Natural killer cell treated with Interleukin-12 subunit alpha and Interleukin-12 subunit beta and Interleukin-15 and Interleukin-18, amount 100 ng/mL, for 72 hours (primary cell): ENCODE measurements at regions not wholly inside any gene's neighbourhood (a gene's known extent, or its start where the extent isn't known, plus 50 kb on each side); places are given as distances from the start of the nearest gene placed in this dataset.
"Not testable (repeated sequence)": the region's sequence is repeated elsewhere in the genome, so short reads cannot be mapped to it uniquely, and the experiment has no call there.

ENCODE experiments used
- ATAC-seq, 2 donors: fragments of 150-1000 bp; cut with Tn5 transposase in 1 of 2; sonication (Bioruptor Pico), chemical (Tn5 transposase) in 1 of 2; 2 replicates each; pipeline ENCODE4 v1.10.0; 2021
- DNase-seq: peaks from one replicate; pipeline ENCODE4 v3.0.0; 2022; ENCODE audit warnings: low spot score
- H3K27ac Mint-ChIP-seq, 2 donors: 1 replicate in 1 of 2; 2 replicates in 1 of 2; pipeline ENCODE4 v1.8.0; 2022; ENCODE audit warnings: mixed read lengths in 2 of 2, mild to moderate bottlenecking in 1 of 2, moderate library complexity in 1 of 2
- H3K27me3 Mint-ChIP-seq, 2 donors: 1 replicate in 1 of 2; 2 replicates in 1 of 2; pipeline ENCODE4 v1.8.0; 2022; ENCODE audit warnings: mixed read lengths in 2 of 2
- H3K36me3 Mint-ChIP-seq: one replicate; pipeline ENCODE4 v1.8.0; 2022; ENCODE audit warnings: mixed read lengths
- H3K4me1 Mint-ChIP-seq, 2 donors: 1 replicate in 1 of 2; 2 replicates in 1 of 2; pipeline ENCODE4 v1.8.0; 2022; ENCODE audit warnings: low read depth in 2 of 2, mixed read lengths in 2 of 2, mild to moderate bottlenecking in 1 of 2
- H3K4me3 Mint-ChIP-seq: one replicate; pipeline ENCODE4 v1.8.0; 2022; ENCODE audit warnings: mixed read lengths
- H3K9me3 Mint-ChIP-seq: 2 replicates; pipeline ENCODE4 v1.8.0; 2022; ENCODE audit warnings: mixed read lengths

GRCh38 chr18:62652057-62652629, 63.2 kb upstream of the PHLPP1 start:
- H3K36me3 Mint-ChIP-seq, H3K4me1 Mint-ChIP-seq, H3K27me3 Mint-ChIP-seq, DNase-seq, H3K4me3 Mint-ChIP-seq, H3K9me3 Mint-ChIP-seq, H3K27ac Mint-ChIP-seq, ATAC-seq: not testable (repeated sequence)

DNA sequence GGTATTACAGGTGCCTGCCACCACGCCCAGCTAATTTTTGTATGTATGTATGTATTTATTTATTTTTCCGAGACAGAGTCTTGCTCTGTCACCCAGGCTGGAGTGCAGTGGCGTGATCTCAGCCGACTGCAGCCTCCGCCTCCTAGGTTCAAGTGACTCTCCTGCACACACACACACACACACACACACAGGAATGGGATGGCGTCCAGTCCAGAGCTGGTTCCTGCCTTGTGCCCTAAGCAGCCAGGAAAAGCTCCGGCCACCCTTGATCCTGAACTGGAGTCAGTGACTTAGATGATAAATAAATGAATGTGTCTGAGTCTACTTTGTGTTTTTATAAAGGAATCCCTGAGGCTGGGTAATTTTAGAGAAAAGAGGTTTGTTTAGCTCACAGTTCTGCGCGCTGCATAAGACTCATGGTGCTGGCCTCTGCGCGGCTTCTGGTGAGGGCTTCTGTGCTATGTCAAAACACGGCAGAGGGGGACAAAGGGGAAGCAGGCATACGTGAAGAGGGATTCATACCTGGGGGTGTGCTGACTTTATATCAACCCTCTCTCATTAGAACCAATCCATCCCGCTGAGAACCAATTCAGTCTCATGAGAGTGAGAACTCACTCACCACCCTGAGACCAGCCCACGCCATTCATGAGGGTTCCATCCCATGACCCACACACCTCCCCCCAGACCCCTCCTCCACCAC, 59.7 kb upstream of the PHLPP1 start:
- DNase-seq (no peak), ATAC-seq (no peak)
- H3K36me3 Mint-ChIP-seq, result no peaks in the 10 kb centered on the region
- peaks cover 8 to 10% of the 10 kb centered on the region in 2 donors for H3K27me3 Mint-ChIP-seq
- no peak overlapping the region for H3K4me3 Mint-ChIP-seq
- H3K9me3 Mint-ChIP-seq, result no peaks in the 10 kb centered on the region
- no peak overlapping the region for H3K27ac Mint-ChIP-seq
- no peaks in the 10 kb centered on the region for H3K4me1 Mint-ChIP-seq

- DNase-seq (no peak), ATAC-seq (no peak)
- Mint-ChIP-seq H3K27ac (no peak overlapping the region), H3K4me3 (no peak overlapping the region), H3K9me3 (no peaks in the 10 kb centered on the region), H3K27me3 (peaks cover 0 to 4% of the 10 kb centered on the region in 2 donors), H3K4me1 (no peaks in the 10 kb centered on the region), H3K36me3 (no peaks in the 10 kb centered on the region)
Observed at GRCh38 chr18:62658028-62658427, 57.3 kb upstream of the PHLPP1 start.

GRCh38 chr18:62659698-62660097, 55.6 kb upstream of the PHLPP1 start:
- H3K9me3 Mint-ChIP-seq, result no peaks in the 10 kb centered on the region
- peaks cover 0 to 4% of the 10 kb centered on the region in 2 donors for H3K27me3 Mint-ChIP-seq
- H3K4me3 Mint-ChIP-seq, result no peak overlapping the region
- DNase-seq (no peak), ATAC-seq (no peak)
- no peak overlapping the region for H3K27ac Mint-ChIP-seq
- no peaks in the 10 kb centered on the region for H3K4me1 Mint-ChIP-seq
- no peaks in the 10 kb centered on the region for H3K36me3 Mint-ChIP-seq

GRCh38 chr18:62660691-62661090, 54.6 kb upstream of the PHLPP1 start:
- peaks cover 0 to 4% of the 10 kb centered on the region in 2 donors for H3K27me3 Mint-ChIP-seq
- no peaks in the 10 kb centered on the region for H3K4me1 Mint-ChIP-seq
- DNase-seq, result no peak
- no peak for ATAC-seq
- no peaks in the 10 kb centered on the region for H3K9me3 Mint-ChIP-seq
- no peaks in the 10 kb centered on the region for H3K36me3 Mint-ChIP-seq
- no peak overlapping the region for H3K4me3 Mint-ChIP-seq
- H3K27ac Mint-ChIP-seq, result no peak overlapping the region

DNA sequence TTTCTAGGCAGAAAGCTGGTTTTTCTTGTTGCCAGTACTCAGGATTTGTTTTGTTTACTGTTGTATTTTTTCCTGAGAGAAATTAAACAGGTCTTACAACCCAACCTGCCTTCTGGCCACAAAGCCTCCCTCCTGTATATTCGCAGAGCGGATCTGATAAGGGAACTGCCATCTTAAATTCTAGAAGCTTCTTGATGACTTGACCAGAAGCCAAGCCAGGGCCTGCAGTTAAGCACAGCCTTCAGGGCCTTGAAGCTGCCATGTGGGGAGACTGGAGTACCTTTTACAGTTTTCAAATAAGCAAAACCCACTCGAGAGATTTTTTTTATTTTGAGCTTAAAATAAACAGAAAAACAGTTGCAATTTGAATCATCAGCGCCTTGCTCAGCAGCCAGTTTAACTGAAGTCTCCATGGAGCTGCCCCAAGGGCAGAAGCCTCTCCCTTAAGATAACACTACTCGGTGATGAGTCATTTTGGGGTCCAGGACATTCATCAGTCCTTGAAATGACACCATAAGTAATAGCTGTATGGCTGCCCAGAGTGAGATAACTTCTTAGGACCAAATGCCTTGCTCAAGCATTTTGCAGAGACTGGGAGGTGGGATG, 51.5 kb upstream of the PHLPP1 start:
- ATAC-seq, result peak; percentile 43 to 91

GRCh38 chr18:62664414-62664813, 50.9 kb upstream of the PHLPP1 start:
- no peaks in the 10 kb centered on the region for H3K4me1 Mint-ChIP-seq
- H3K27ac Mint-ChIP-seq, result no peak overlapping the region
- ATAC-seq, result peak in 1 of 2 donors; percentile 48
- H3K9me3 Mint-ChIP-seq, result no peaks in the 10 kb centered on the region
- H3K36me3 Mint-ChIP-seq, result no peaks in the 10 kb centered on the region
- H3K27me3 Mint-ChIP-seq, result peaks cover 0 to 7% of the 10 kb centered on the region in 2 donors
- no peak overlapping the region for H3K4me3 Mint-ChIP-seq
- no peak for DNase-seq

More for the DNA sequence above, 51.5 kb upstream of the PHLPP1 start:
- H3K36me3 Mint-ChIP-seq, result no peaks in the 10 kb centered on the region
- no peaks in the 10 kb centered on the region for H3K9me3 Mint-ChIP-seq
- no peak overlapping the region for H3K27ac Mint-ChIP-seq
- H3K27me3 Mint-ChIP-seq, result peaks cover 0 to 7% of the 10 kb centered on the region in 2 donors
- H3K4me1 Mint-ChIP-seq, result no peaks in the 10 kb centered on the region
- DNase-seq, result no peak
- no peak overlapping the region for H3K4me3 Mint-ChIP-seq

- DNase-seq (no peak), ATAC-seq (no peak)
- no peak overlapping the region for H3K4me3 Mint-ChIP-seq
- H3K27ac Mint-ChIP-seq, result no peak overlapping the region
- peaks cover 0 to 7% of the 10 kb centered on the region in 2 donors for H3K27me3 Mint-ChIP-seq
- H3K4me1 Mint-ChIP-seq, result no peaks in the 10 kb centered on the region
- H3K36me3 Mint-ChIP-seq, result no peaks in the 10 kb centered on the region
- no peaks in the 10 kb centered on the region for H3K9me3 Mint-ChIP-seq
Observed at GRCh38 chr18:62665188-62665587, 50.2 kb upstream of the PHLPP1 start.
